ENCODE measurements at regions not wholly inside any gene's neighbourhood (a gene's known extent, or its start where the extent isn't known, plus 50 kb on each side); places are given as distances from the start of the nearest gene placed in this dataset.

- Histone ChIP-seq H3K27me3 (no peaks in the 10 kb centered on the region), H4K20me1 (ENCODE audit: insufficient read depth, poor library complexity, severe bottlenecking) (no peaks in the 10 kb centered on the region), H3K79me2 (no peaks in the 10 kb centered on the region), H3K4me2 (no peak overlapping the region), H3K9me3 (ENCODE audit: low read depth) (no peaks in the 10 kb centered on the region), H3K27ac (peak overlapping the region; percentile 13), H3K4me1 (ENCODE audit: insufficient read depth) (peaks cover 5% of the 10 kb centered on the region), H3K9me2 (replicated peaks; ENCODE audit: insufficient read depth) (no peaks in the 10 kb centered on the region), H3K4me3 (no peak overlapping the region), H3K36me3 (replicated peaks; ENCODE audit: insufficient read depth, low read depth) (no peaks in the 10 kb centered on the region), H2AFZ (no peak overlapping the region)
- DNase-seq (ENCODE audit: low spot score): no peak
- 73% methylated on average over 1 of the region's 1 CpG for WGBS (ENCODE audit: low lambda C conversion rate, missing lambda C conversion rate)
- no peak for TF ChIP-seq EZH2phosphoT487 (IDR thresholded peaks at IDR 0.05; ENCODE audit: low read depth, severe bottlenecking, unreplicated experiment)
- TF ChIP-seq, protein P1, sequence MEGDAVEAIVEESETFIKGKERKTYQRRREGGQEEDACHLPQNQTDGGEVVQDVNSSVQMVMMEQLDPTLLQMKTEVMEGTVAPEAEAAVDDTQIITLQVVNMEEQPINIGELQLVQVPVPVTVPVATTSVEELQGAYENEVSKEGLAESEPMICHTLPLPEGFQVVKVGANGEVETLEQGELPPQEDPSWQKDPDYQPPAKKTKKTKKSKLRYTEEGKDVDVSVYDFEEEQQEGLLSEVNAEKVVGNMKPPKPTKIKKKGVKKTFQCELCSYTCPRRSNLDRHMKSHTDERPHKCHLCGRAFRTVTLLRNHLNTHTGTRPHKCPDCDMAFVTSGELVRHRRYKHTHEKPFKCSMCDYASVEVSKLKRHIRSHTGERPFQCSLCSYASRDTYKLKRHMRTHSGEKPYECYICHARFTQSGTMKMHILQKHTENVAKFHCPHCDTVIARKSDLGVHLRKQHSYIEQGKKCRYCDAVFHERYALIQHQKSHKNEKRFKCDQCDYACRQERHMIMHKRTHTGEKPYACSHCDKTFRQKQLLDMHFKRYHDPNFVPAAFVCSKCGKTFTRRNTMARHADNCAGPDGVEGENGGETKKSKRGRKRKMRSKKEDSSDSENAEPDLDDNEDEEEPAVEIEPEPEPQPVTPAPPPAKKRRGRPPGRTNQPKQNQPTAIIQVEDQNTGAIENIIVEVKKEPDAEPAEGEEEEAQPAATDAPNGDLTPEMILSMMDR (IDR thresholded peaks at IDR 0.05; ENCODE audit: poor library complexity): no peak
- TF ChIP-seq EZH2 (IDR thresholded peaks at IDR 0.05; ENCODE audit: borderline replicate concordance): no peak
Measured at GRCh38 chr2:217481577-217481976, 521.2 kb downstream of the TNS1 start.

GRCh38 chr2:217479566-217479965 lies 523.2 kb downstream of the TNS1 start:
- no peaks in the 10 kb centered on the region for H3K79me2 ChIP-seq
- peaks cover 5% of the 10 kb centered on the region for H3K4me1 ChIP-seq (ENCODE audit: insufficient read depth)
- TF ChIP-seq EZH2phosphoT487 (IDR thresholded peaks at IDR 0.05; ENCODE audit: low read depth, severe bottlenecking, unreplicated experiment) (no peak), EZH2 (IDR thresholded peaks at IDR 0.05; ENCODE audit: borderline replicate concordance) (no peak)
- TF ChIP-seq, protein P1 (IDR thresholded peaks at IDR 0.05; ENCODE audit: poor library complexity): no peak
- no peak overlapping the region for H3K4me2 ChIP-seq
- WGBS (ENCODE audit: low lambda C conversion rate, missing lambda C conversion rate): 72% methylated on average over 4 of the region's 4 CpGs
- no peak for DNase-seq (ENCODE audit: low spot score)
- H4K20me1 ChIP-seq (ENCODE audit: insufficient read depth, poor library complexity, severe bottlenecking): no peaks in the 10 kb centered on the region
- H2AFZ ChIP-seq: no peak overlapping the region
- H3K9me3 ChIP-seq (ENCODE audit: low read depth): no peaks in the 10 kb centered on the region
- no peak overlapping the region for H3K4me3 ChIP-seq
- H3K27ac ChIP-seq: no peak overlapping the region
- no peaks in the 10 kb centered on the region for H3K27me3 ChIP-seq
- no peaks in the 10 kb centered on the region for H3K36me3 ChIP-seq (replicated peaks; ENCODE audit: insufficient read depth, low read depth)
- H3K9me2 ChIP-seq (replicated peaks; ENCODE audit: insufficient read depth): no peaks in the 10 kb centered on the region

DNA sequence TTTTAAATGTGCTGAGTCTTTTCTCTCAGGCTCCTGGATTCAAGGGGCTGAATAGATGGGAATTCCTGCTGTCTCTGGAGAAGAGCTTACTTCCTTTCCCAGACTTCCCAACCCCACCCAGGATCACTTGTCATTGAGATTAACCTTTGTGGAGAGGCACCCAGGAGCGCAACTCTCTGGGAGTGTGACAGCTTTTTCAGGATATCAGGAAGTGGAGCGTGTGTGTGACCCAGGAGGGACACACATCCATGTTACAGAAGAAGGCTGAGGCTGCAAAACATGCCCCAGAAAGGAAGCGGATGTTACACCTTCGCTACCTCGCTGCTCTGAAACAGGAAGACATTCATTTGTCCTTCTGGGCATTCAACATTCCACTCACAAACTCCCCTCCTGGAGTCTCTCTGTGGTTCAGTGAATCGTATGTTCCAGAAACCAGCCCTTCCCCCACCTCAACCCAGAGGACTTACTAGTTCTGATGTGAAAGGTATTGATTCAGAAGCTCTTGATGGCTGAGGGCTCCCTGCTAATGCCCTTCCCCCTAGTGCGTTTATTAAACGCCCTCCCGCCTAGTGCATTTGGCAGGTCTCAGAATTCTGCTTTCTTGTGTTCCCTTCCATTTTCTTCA lies 523.9 kb downstream of the TNS1 start:
- DNase-seq (ENCODE audit: low spot score): no peak
- no peak for TF ChIP-seq EZH2phosphoT487 (IDR thresholded peaks at IDR 0.05; ENCODE audit: low read depth, severe bottlenecking, unreplicated experiment)
- TF ChIP-seq, protein P1 (IDR thresholded peaks at IDR 0.05; ENCODE audit: poor library complexity): no peak
- TF ChIP-seq EZH2 (IDR thresholded peaks at IDR 0.05; ENCODE audit: borderline replicate concordance): no peak
- Histone ChIP-seq H3K79me2 (no peaks in the 10 kb centered on the region), H2AFZ (no peak overlapping the region), H3K9me2 (replicated peaks; ENCODE audit: insufficient read depth) (no peaks in the 10 kb centered on the region), H3K27ac (no peak overlapping the region), H4K20me1 (ENCODE audit: insufficient read depth, poor library complexity, severe bottlenecking) (no peaks in the 10 kb centered on the region), H3K4me3 (no peak overlapping the region), H3K4me2 (no peak overlapping the region), H3K27me3 (no peaks in the 10 kb centered on the region), H3K9me3 (ENCODE audit: low read depth) (no peaks in the 10 kb centered on the region), H3K36me3 (replicated peaks; ENCODE audit: insufficient read depth, low read depth) (no peaks in the 10 kb centered on the region), H3K4me1 (ENCODE audit: insufficient read depth) (peaks cover 5% of the 10 kb centered on the region)
- WGBS (ENCODE audit: low lambda C conversion rate, missing lambda C conversion rate): 81% methylated on average over 9 of the region's 9 CpGs
